ENCODE measurements at regions not wholly inside any gene's neighbourhood (a gene's known extent, or its start where the extent isn't known, plus 50 kb on each side); places are given as distances from the start of the nearest gene placed in this dataset.

GRCh38 chr2:235114286-235114685, 162.5 kb downstream of the SH3BP4 start:
- no peak overlapping the region for H3K27ac Mint-ChIP-seq
- ATAC-seq (replicated peaks in 1 of 4): no peak
- ChIA-PET POLR2A (no interaction called here), CTCF (no interaction called here)
- Histone ChIP-seq H3K4me1 (ENCODE audit: control insufficient read depth in 1 of 2, extremely low read depth in 1 of 2, insufficient read depth in 2 of 2, low read length in 2 of 2) (no peaks in the 10 kb centered on the region), H3K4me3 (ENCODE audit: control insufficient read depth in 1 of 2, extremely low read depth in 1 of 2, low read length in 1 of 2) (no peak overlapping the region), H3K27ac (ENCODE audit: low read length) (no peak overlapping the region), H3K27me3 (replicated peaks in 1 of 2; ENCODE audit: control insufficient read depth in 2 of 2, extremely low read depth in 1 of 2, insufficient read depth in 2 of 2, low read length in 1 of 2) (peaks cover 0 to 12% of the 10 kb centered on the region in 2 experiments), H3K36me3 (ENCODE audit: control insufficient read depth in 2 of 2, extremely low read depth in 1 of 2, insufficient read depth in 1 of 2, low read length in 1 of 2) (no peaks in the 10 kb centered on the region), H3K9me3 (no peaks in the 10 kb centered on the region)
- H3K36me3 Mint-ChIP-seq: no peaks in the 10 kb centered on the region
- H3K4me1 Mint-ChIP-seq: no peaks in the 10 kb centered on the region
- H3K9me3 Mint-ChIP-seq: peaks cover 0 to under 1% (median under 1%) of the 10 kb centered on the region in 3 donors
- H3K27me3 Mint-ChIP-seq: peaks cover 18 to 21% of the 10 kb centered on the region in 2 donors
- 85% methylated on average over 7 of the region's 10 CpGs for WGBS (ENCODE audit: insufficient coverage)
- H3K4me3 Mint-ChIP-seq: no peak overlapping the region
- DNase-seq: no peak

GRCh38 chr2:235115521-235115920, 163.7 kb downstream of the SH3BP4 start:
- ChIA-PET POLR2A (no interaction called here), CTCF (interaction anchor here in 1 of 2 donors (0.6 to 2.9 kb wide), 2 partner anchors 570 to 1758 kb away, joined by 3 to 22 read pairs; no protein-coding TSS in a partner anchor)
- peaks cover 21 to 23% of the 10 kb centered on the region in 2 donors for H3K27me3 Mint-ChIP-seq
- ATAC-seq (replicated peaks in 1 of 4) (no peak), DNase-seq (no peak)
- no peaks in the 10 kb centered on the region for H3K4me1 Mint-ChIP-seq
- Histone ChIP-seq H3K4me1 (ENCODE audit: control insufficient read depth in 1 of 2, extremely low read depth in 1 of 2, insufficient read depth in 2 of 2, low read length in 2 of 2) (no peaks in the 10 kb centered on the region), H3K36me3 (ENCODE audit: control insufficient read depth in 2 of 2, extremely low read depth in 1 of 2, insufficient read depth in 1 of 2, low read length in 1 of 2) (no peaks in the 10 kb centered on the region), H3K9me3 (no peaks in the 10 kb centered on the region), H3K27me3 (replicated peaks in 1 of 2; ENCODE audit: control insufficient read depth in 2 of 2, extremely low read depth in 1 of 2, insufficient read depth in 2 of 2, low read length in 1 of 2) (peaks cover 0 to 12% of the 10 kb centered on the region in 2 experiments), H3K4me3 (ENCODE audit: control insufficient read depth in 1 of 2, extremely low read depth in 1 of 2, low read length in 1 of 2) (no peak overlapping the region), H3K27ac (ENCODE audit: low read length) (no peak overlapping the region)
- 89% methylated on average over 1 of the region's 4 CpGs for WGBS (ENCODE audit: insufficient coverage)
- peaks cover 4 to 6% (median 6%) of the 10 kb centered on the region in 3 donors for H3K9me3 Mint-ChIP-seq
- H3K27ac Mint-ChIP-seq: no peak overlapping the region
- no peak overlapping the region for H3K4me3 Mint-ChIP-seq
- no peaks in the 10 kb centered on the region for H3K36me3 Mint-ChIP-seq

- Histone ChIP-seq H3K9me3 (no peaks in the 10 kb centered on the region), H3K36me3 (ENCODE audit: control insufficient read depth in 2 of 2, extremely low read depth in 1 of 2, insufficient read depth in 1 of 2, low read length in 1 of 2) (no peaks in the 10 kb centered on the region), H3K27ac (ENCODE audit: low read length) (no peak overlapping the region), H3K4me1 (ENCODE audit: control insufficient read depth in 1 of 2, extremely low read depth in 1 of 2, insufficient read depth in 2 of 2, low read length in 2 of 2) (no peaks in the 10 kb centered on the region), H3K4me3 (ENCODE audit: control insufficient read depth in 1 of 2, extremely low read depth in 1 of 2, low read length in 1 of 2) (no peak overlapping the region), H3K27me3 (replicated peaks in 1 of 2; ENCODE audit: control insufficient read depth in 2 of 2, extremely low read depth in 1 of 2, insufficient read depth in 2 of 2, low read length in 1 of 2) (peaks cover 2 to 12% of the 10 kb centered on the region in 2 experiments)
- no peak for ATAC-seq (replicated peaks in 1 of 4)
- Mint-ChIP-seq H3K4me1 (no peaks in the 10 kb centered on the region), H3K9me3 (peaks cover 4 to 6% (median 6%) of the 10 kb centered on the region in 3 donors), H3K36me3 (no peaks in the 10 kb centered on the region), H3K27me3 (peaks cover 23 to 26% of the 10 kb centered on the region in 2 donors), H3K4me3 (no peak overlapping the region), H3K27ac (no peak overlapping the region)
- CTCF ChIA-PET: interaction anchor here (0.7 to 2.9 kb wide), 4 partner anchors 572 to 1713 kb away, joined by 3 to 22 read pairs (median 4); no protein-coding TSS in a partner anchor
- DNase-seq: peak in 1 of 35 experiments; percentile 38
- WGBS (ENCODE audit: insufficient coverage): no CpG with 5 or more reads among the region's 3 CpGs
- POLR2A ChIA-PET: no interaction called here
These were observed 165.2 kb downstream of the SH3BP4 start for GRCh38 chr2:235116885-235117492.

DNA sequence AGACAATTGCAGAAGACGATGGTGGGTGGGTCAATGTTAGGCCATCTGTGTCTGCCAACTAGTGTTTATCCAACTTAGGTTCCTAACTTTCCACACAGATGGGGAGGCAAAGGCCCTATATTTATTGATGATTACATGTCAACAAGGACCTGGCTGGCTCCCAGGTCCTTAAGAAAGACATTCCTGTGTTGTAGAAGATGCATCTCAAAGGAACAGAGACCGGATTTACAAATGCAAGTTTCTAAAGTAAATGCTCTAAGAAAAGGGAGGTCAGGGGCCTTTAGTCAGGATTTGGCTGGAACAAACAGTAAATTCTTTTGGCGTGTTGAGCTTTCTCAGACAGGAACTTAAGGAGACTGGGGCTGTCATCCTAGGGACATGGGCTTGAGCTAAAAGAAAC, 175.0 kb downstream of the SH3BP4 start:
- CTCF ChIA-PET: no interaction called here
- H3K27me3 Mint-ChIP-seq: peaks cover 20 to 36% of the 10 kb centered on the region in 2 donors
- no peak overlapping the region for H3K27ac ChIP-seq (ENCODE audit: low read length)

DNA sequence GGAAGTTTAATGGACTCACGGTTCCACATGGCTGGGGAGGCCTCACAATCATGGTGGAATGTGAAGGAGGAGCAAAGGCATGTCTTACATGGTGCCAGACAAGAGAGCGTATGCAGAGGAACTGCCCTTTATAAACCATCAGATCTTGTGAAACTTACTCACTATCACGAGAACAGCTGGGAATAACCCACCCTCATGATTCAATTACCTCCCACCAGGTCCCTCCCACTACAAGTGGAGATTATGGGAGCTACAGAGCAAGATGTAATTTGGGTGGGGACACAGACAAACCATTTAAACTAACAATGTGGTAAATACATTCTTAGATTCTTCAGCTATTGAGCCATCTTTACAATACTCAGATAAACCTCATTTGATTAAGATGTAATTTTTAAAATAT, 176.1 kb downstream of the SH3BP4 start:
- Mint-ChIP-seq H3K4me3 (no peak overlapping the region), H3K27me3 (peaks cover 28 to 41% of the 10 kb centered on the region in 2 donors), H3K4me1 (no peaks in the 10 kb centered on the region), H3K27ac (no peak overlapping the region), H3K9me3 (no peaks in the 10 kb centered on the region), H3K36me3 (no peaks in the 10 kb centered on the region)
- Histone ChIP-seq H3K4me3 (ENCODE audit: control insufficient read depth in 1 of 2, extremely low read depth in 1 of 2, low read length in 1 of 2) (no peak overlapping the region), H3K36me3 (ENCODE audit: control insufficient read depth in 2 of 2, extremely low read depth in 1 of 2, insufficient read depth in 1 of 2, low read length in 1 of 2) (no peaks in the 10 kb centered on the region), H3K4me1 (ENCODE audit: control insufficient read depth in 1 of 2, extremely low read depth in 1 of 2, insufficient read depth in 2 of 2, low read length in 2 of 2) (no peaks in the 10 kb centered on the region), H3K9me3 (no peaks in the 10 kb centered on the region), H3K27ac (ENCODE audit: low read length) (no peak overlapping the region), H3K27me3 (replicated peaks in 1 of 2; ENCODE audit: control insufficient read depth in 2 of 2, extremely low read depth in 1 of 2, insufficient read depth in 2 of 2, low read length in 1 of 2) (peaks cover 2 to 19% of the 10 kb centered on the region in 2 experiments)
- ATAC-seq (replicated peaks in 1 of 4) (no peak), DNase-seq (no peak)
- no CpG with 5 or more reads among the region's 3 CpGs for WGBS (ENCODE audit: insufficient coverage)
- ChIA-PET POLR2A (interaction anchor here in 1 of 2 donors (0.6 kb wide), 1 partner anchor 1028 kb away, joined by 11 read pairs; no protein-coding TSS in a partner anchor), CTCF (interaction anchor here in 1 of 2 donors (0.6 to 0.7 kb wide), 2 partner anchors 18 to 205 kb away, joined by 3 to 6 read pairs; no protein-coding TSS in a partner anchor)

More for the DNA sequence above, 175.0 kb downstream of the SH3BP4 start:
- POLR2A ChIA-PET: no interaction called here
- WGBS (ENCODE audit: insufficient coverage): 89% methylated on average over 2 of the region's 3 CpGs
- no peaks in the 10 kb centered on the region for H3K9me3 ChIP-seq
- ATAC-seq (replicated peaks in 1 of 4) (no peak), DNase-seq (no peak)
- H3K9me3 Mint-ChIP-seq: no peaks in the 10 kb centered on the region
- H3K4me1 ChIP-seq (ENCODE audit: control insufficient read depth in 1 of 2, extremely low read depth in 1 of 2, insufficient read depth in 2 of 2, low read length in 2 of 2): no peaks in the 10 kb centered on the region
- H3K27me3 ChIP-seq (replicated peaks in 1 of 2; ENCODE audit: control insufficient read depth in 2 of 2, extremely low read depth in 1 of 2, insufficient read depth in 2 of 2, low read length in 1 of 2): peaks cover 2 to 18% of the 10 kb centered on the region in 2 experiments
- no peaks in the 10 kb centered on the region for H3K4me1 Mint-ChIP-seq
- no peak overlapping the region for H3K4me3 Mint-ChIP-seq
- H3K36me3 Mint-ChIP-seq: no peaks in the 10 kb centered on the region
- no peaks in the 10 kb centered on the region for H3K36me3 ChIP-seq (ENCODE audit: control insufficient read depth in 2 of 2, extremely low read depth in 1 of 2, insufficient read depth in 1 of 2, low read length in 1 of 2)
- H3K27ac Mint-ChIP-seq: no peak overlapping the region
- H3K4me3 ChIP-seq (ENCODE audit: control insufficient read depth in 1 of 2, extremely low read depth in 1 of 2, low read length in 1 of 2): no peak overlapping the region

GRCh38 chr2:235129850-235130249, 178.0 kb downstream of the SH3BP4 start:
- CTCF ChIA-PET: interaction anchor here in 1 of 2 donors (1.0 kb wide), 1 partner anchor 17 kb away, joined by 3 read pairs; no protein-coding TSS in a partner anchor
- H3K36me3 Mint-ChIP-seq: no peaks in the 10 kb centered on the region
- POLR2A ChIA-PET: no interaction called here

More at GRCh38 chr2:235129850-235130249, 178.0 kb downstream of the SH3BP4 start:
- Histone ChIP-seq H3K27me3 (replicated peaks in 1 of 2; ENCODE audit: control insufficient read depth in 2 of 2, extremely low read depth in 1 of 2, insufficient read depth in 2 of 2, low read length in 1 of 2) (peaks cover 4 to 21% of the 10 kb centered on the region in 2 experiments), H3K4me3 (ENCODE audit: control insufficient read depth in 1 of 2, extremely low read depth in 1 of 2, low read length in 1 of 2) (no peak overlapping the region), H3K4me1 (ENCODE audit: control insufficient read depth in 1 of 2, extremely low read depth in 1 of 2, insufficient read depth in 2 of 2, low read length in 2 of 2) (no peaks in the 10 kb centered on the region), H3K27ac (ENCODE audit: low read length) (no peak overlapping the region), H3K36me3 (ENCODE audit: control insufficient read depth in 2 of 2, extremely low read depth in 1 of 2, insufficient read depth in 1 of 2, low read length in 1 of 2) (no peaks in the 10 kb centered on the region), H3K9me3 (no peaks in the 10 kb centered on the region)
- Mint-ChIP-seq H3K4me1 (no peaks in the 10 kb centered on the region), H3K9me3 (no peaks in the 10 kb centered on the region), H3K27ac (no peak overlapping the region), H3K4me3 (no peak overlapping the region), H3K27me3 (peaks cover 30 to 36% of the 10 kb centered on the region in 2 donors)
- no peak for ATAC-seq (replicated peaks in 1 of 4)
- DNase-seq: no peak
- no CpG with 5 or more reads among the region's 5 CpGs for WGBS (ENCODE audit: insufficient coverage)
